ENCODE measurements at regions not wholly inside any gene's neighbourhood (a gene's known extent, or its start where the extent isn't known, plus 50 kb on each side); places are given as distances from the start of the nearest gene placed in this dataset.

GRCh38 chrX:40373641-40374040 is 207.1 kb upstream of the ATP6AP2 start:
- Histone ChIP-seq H3K9me3 (replicated peaks; ENCODE audit: control insufficient read depth, insufficient read depth, low read length) (no peaks in the 10 kb centered on the region; the same call in 2 of the 3 replicates), H2AFZ (ENCODE audit: control insufficient read depth, low read depth, low read length) (no peak overlapping the region), H3K4me1 (ENCODE audit: control insufficient read depth, insufficient read depth, low read length) (no peaks in the 10 kb centered on the region), H3K27me3 (replicated peaks in 1 of 2; ENCODE audit: control insufficient read depth in 2 of 2, insufficient read depth in 2 of 2, low read length in 1 of 2) (no peaks in the 10 kb centered on the region), H3K4me3 (no peak overlapping the region), H3K36me3 (ENCODE audit: control insufficient read depth in 2 of 2, insufficient read depth in 2 of 2, low read length in 1 of 2) (no peaks in the 10 kb centered on the region), H3K79me2 (ENCODE audit: control insufficient read depth, insufficient read depth, low read length) (no peaks in the 10 kb centered on the region), H3K9ac (ENCODE audit: control insufficient read depth, insufficient read depth, low read length) (no peak overlapping the region), H3K4me2 (ENCODE audit: control insufficient read depth, insufficient read depth) (no peak overlapping the region), H3K27ac (ENCODE audit: control insufficient read depth, insufficient read depth) (no peak overlapping the region), H4K20me1 (ENCODE audit: control insufficient read depth, insufficient read depth) (no peaks in the 10 kb centered on the region)
- SMC1A ChIA-PET (ENCODE audit: uncharacterized antibody, unreplicated experiment), result no interaction called here
- intact Hi-C loops (cut with micrococcal nuclease; ENCODE audit: unreplicated experiment) (no loop called here), in situ Hi-C loops (cut with MboI) (no loop called here)
- no TSS peak for BruUV-seq (replicated peaks)
- CTCF ChIA-PET, result no interaction called here
- no peak for ATAC-seq
- no peak for FAIRE-seq
- POLR2A ChIA-PET, result no interaction called here
- RAD21 ChIA-PET (ENCODE audit: unreplicated experiment), result no interaction called here
- no peak for DNase-seq (ENCODE audit: low read depth, low spot score)
- TF ChIP-seq LARP7 (IDR thresholded peaks at IDR 0.05) (no peak), MEF2A (IDR thresholded peaks at IDR 0.05; ENCODE audit: insufficient read depth, low read depth, low read length) (no peak), ETV6 (conservative IDR thresholded peaks at IDR 0.05 in 1 of 2, IDR thresholded peaks at IDR 0.05 in 1 of 2; ENCODE audit: borderline replicate concordance in 1 of 2, low read depth in 1 of 2) (no peak), SRF (IDR thresholded peaks at IDR 0.05; ENCODE audit: low read depth in 2 of 2, low read length in 2 of 2) (no peak), RCOR1 (conservative IDR thresholded peaks at IDR 0.05; ENCODE audit: low read depth, low read length) (no peak), PML (IDR thresholded peaks at IDR 0.05; ENCODE audit: low read length) (no peak), EED (IDR thresholded peaks at IDR 0.05; ENCODE audit: low read depth) (no peak), NRF1 (conservative IDR thresholded peaks at IDR 0.05; ENCODE audit: low read depth, low read length) (no peak), CHD4 (IDR thresholded peaks at IDR 0.05) (no peak), TCF7 (IDR thresholded peaks at IDR 0.05; ENCODE audit: borderline replicate concordance) (no peak), BCL11A (IDR thresholded peaks at IDR 0.05; ENCODE audit: low read depth, low read length) (no peak), ZSCAN29 (IDR thresholded peaks at IDR 0.05) (no peak), MTA2 (IDR thresholded peaks at IDR 0.05; ENCODE audit: low read depth) (no peak)
- TF ChIP-seq, protein P1, sequence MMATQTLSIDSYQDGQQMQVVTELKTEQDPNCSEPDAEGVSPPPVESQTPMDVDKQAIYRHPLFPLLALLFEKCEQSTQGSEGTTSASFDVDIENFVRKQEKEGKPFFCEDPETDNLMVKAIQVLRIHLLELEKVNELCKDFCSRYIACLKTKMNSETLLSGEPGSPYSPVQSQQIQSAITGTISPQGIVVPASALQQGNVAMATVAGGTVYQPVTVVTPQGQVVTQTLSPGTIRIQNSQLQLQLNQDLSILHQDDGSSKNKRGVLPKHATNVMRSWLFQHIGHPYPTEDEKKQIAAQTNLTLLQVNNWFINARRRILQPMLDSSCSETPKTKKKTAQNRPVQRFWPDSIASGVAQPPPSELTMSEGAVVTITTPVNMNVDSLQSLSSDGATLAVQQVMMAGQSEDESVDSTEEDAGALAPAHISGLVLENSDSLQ (IDR thresholded peaks at IDR 0.05), result no peak
- TF ChIP-seq, protein P2, sequence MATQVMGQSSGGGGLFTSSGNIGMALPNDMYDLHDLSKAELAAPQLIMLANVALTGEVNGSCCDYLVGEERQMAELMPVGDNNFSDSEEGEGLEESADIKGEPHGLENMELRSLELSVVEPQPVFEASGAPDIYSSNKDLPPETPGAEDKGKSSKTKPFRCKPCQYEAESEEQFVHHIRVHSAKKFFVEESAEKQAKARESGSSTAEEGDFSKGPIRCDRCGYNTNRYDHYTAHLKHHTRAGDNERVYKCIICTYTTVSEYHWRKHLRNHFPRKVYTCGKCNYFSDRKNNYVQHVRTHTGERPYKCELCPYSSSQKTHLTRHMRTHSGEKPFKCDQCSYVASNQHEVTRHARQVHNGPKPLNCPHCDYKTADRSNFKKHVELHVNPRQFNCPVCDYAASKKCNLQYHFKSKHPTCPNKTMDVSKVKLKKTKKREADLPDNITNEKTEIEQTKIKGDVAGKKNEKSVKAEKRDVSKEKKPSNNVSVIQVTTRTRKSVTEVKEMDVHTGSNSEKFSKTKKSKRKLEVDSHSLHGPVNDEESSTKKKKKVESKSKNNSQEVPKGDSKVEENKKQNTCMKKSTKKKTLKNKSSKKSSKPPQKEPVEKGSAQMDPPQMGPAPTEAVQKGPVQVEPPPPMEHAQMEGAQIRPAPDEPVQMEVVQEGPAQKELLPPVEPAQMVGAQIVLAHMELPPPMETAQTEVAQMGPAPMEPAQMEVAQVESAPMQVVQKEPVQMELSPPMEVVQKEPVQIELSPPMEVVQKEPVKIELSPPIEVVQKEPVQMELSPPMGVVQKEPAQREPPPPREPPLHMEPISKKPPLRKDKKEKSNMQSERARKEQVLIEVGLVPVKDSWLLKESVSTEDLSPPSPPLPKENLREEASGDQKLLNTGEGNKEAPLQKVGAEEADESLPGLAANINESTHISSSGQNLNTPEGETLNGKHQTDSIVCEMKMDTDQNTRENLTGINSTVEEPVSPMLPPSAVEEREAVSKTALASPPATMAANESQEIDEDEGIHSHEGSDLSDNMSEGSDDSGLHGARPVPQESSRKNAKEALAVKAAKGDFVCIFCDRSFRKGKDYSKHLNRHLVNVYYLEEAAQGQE (IDR thresholded peaks at IDR 0.05; ENCODE audit: low read depth, low read length), result no peak
- TF ChIP-seq, protein P3, sequence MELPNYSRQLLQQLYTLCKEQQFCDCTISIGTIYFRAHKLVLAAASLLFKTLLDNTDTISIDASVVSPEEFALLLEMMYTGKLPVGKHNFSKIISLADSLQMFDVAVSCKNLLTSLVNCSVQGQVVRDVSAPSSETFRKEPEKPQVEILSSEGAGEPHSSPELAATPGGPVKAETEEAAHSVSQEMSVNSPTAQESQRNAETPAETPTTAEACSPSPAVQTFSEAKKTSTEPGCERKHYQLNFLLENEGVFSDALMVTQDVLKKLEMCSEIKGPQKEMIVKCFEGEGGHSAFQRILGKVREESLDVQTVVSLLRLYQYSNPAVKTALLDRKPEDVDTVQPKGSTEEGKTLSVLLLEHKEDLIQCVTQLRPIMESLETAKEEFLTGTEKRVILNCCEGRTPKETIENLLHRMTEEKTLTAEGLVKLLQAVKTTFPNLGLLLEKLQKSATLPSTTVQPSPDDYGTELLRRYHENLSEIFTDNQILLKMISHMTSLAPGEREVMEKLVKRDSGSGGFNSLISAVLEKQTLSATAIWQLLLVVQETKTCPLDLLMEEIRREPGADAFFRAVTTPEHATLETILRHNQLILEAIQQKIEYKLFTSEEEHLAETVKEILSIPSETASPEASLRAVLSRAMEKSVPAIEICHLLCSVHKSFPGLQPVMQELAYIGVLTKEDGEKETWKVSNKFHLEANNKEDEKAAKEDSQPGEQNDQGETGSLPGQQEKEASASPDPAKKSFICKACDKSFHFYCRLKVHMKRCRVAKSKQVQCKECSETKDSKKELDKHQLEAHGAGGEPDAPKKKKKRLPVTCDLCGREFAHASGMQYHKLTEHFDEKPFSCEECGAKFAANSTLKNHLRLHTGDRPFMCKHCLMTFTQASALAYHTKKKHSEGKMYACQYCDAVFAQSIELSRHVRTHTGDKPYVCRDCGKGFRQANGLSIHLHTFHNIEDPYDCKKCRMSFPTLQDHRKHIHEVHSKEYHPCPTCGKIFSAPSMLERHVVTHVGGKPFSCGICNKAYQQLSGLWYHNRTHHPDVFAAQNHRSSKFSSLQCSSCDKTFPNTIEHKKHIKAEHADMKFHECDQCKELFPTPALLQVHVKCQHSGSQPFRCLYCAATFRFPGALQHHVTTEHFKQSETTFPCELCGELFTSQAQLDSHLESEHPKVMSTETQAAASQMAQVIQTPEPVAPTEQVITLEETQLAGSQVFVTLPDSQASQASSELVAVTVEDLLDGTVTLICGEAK (IDR thresholded peaks at IDR 0.05; ENCODE audit: borderline replicate concordance), result no peak
- TF ChIP-seq, protein P4, sequence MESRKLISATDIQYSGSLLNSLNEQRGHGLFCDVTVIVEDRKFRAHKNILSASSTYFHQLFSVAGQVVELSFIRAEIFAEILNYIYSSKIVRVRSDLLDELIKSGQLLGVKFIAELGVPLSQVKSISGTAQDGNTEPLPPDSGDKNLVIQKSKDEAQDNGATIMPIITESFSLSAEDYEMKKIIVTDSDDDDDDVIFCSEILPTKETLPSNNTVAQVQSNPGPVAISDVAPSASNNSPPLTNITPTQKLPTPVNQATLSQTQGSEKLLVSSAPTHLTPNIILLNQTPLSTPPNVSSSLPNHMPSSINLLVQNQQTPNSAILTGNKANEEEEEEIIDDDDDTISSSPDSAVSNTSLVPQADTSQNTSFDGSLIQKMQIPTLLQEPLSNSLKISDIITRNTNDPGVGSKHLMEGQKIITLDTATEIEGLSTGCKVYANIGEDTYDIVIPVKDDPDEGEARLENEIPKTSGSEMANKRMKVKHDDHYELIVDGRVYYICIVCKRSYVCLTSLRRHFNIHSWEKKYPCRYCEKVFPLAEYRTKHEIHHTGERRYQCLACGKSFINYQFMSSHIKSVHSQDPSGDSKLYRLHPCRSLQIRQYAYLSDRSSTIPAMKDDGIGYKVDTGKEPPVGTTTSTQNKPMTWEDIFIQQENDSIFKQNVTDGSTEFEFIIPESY (IDR thresholded peaks at IDR 0.05), result no peak
